TTC549 (cell line): ENCODE measurements at regions not wholly inside any gene's neighbourhood (a gene's known extent, or its start where the extent isn't known, plus 50 kb on each side); places are given as distances from the start of the nearest gene placed in this dataset.

Source experiments
- FAIRE-seq: peaks from 2 replicates; lab custom pipeline; 2012; peaks lifted over from hg19 to GRCh38; lab: Jason Lieb, UNC

DNA sequence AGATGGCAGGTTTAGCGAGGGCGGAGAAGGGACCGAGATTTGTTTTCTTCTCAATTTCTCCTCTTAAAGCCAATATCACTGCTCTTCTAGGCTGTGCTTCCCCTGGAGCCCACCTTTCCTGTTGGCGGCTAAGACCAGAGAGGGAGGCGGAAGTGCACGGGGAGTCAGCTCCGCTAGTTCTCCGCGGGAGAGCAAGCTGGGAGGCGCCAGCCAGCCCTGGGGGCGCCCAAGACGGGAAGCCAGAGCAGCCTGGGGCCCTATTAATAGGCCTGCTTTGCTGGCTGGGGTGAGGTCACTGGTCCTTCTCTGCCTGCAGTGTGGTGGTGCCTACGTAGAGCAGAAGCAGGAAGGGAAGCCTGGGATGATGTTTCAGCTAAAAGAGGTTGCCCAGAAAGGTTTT, 61.6 kb downstream of the LSM5 start:
- FAIRE-seq = no peak

GRCh38 chr7:32427769-32428291, 62.4 kb downstream of the LSM5 start:
- no peak for FAIRE-seq

GRCh38 chr7:32416846-32417245, 73.3 kb downstream of the LSM5 start:
- FAIRE-seq = no peak

- FAIRE-seq = no peak
Measured at GRCh38 chr7:32415936-32416335, 74.2 kb downstream of the LSM5 start.

GRCh38 chr7:32415519-32415918, 74.7 kb downstream of the LSM5 start:
- no peak for FAIRE-seq

- no peak for FAIRE-seq
Measured at GRCh38 chr7:32412471-32412870, 77.7 kb downstream of the LSM5 start.

GRCh38 chr7:32410545-32410944, 79.6 kb downstream of the LSM5 start:
- FAIRE-seq = no peak

DNA sequence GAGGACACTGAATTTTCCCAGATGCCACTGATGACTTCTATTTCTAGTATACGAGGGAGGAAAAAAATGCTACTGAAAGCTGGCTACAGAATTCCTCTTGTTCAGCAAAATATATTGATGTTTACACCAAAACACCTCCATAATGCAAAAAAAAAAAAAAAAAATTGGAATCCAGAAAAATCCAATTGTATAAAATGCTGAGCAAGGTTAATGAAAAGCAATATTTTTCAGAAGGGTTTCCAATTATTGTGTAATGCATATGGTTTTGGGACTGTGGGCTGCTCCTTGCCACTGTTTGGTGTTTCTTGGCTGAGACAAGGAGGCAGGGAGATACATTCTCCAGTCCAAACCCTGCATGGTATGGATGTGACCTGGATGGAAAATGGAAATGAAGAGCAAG, 83.8 kb downstream of the LSM5 start:
- no peak for FAIRE-seq

DNA sequence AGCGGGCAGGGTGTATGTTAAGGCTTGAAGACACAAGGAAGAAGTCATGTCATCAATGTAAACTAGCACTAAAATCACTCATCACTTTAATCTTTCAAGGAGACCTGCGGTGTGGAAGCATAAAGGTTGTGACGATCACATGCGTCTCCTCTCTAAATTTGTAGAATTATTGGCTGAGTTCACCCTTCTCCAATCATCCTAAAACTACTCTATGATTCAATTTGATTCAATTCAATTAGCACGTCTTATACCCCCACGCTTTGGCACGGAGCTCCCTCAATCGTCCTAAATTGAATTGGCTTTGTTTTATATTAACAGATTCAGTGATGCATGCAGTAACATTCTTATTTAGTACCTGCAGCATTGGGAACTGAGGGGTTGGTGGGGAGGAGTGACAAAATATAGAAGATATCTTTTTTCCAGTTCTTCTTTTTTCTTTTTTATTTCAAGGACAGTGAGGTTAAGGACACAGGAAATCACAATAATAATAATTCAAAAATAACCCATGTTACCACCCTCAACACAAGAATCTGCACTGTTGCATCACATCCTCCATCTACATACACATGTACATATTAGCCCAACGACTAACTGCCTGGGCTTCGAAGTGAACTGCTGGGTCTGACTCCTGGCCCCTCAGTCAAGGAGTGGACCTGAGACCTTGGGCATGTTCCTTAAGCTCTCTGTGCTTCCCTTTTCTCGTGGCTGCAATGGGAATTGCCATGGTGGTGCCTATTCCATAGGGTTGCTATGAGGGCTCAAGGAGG, 86.5 kb downstream of the LSM5 start:
- FAIRE-seq = no peak

DNA sequence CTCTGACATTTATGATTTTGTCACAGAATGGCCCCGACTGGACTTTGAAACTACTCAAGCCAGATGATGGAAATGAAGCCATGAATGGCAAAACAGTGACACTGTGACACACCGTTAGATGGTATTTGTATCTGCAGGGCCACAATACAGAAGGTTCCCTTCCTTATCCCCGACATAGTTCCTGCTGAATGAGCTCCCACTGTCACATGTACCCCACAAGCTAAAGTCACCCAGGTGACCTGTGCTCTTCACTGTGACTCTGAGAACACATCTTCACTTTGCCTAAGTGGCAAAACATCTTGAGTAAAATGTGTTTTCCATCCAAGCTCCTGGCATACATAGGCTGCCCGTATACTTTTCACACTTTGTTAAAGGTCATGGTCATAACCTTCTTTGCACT, 89.5 kb downstream of the LSM5 start:
- no peak for FAIRE-seq

DNA sequence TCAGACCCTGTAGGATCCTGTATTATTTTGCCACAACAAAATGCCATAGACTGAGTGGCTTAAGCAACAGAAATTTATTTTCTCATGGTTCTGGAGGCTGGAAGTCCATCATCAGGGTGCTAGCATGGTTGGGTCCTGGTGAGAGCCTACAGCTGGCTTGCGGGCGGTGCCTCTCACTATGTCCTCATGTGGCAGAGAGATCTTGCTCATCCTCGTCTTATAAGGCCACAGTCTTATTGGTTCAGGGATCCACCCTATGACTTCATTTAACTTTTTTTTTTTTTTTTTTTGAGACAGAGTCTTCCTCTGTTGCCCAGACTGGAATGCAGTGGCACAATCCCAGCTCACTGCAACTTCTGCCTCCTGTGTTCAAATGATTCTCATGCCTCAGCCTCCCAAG, 90.9 kb downstream of the LSM5 start:
- no peak for FAIRE-seq

DNA sequence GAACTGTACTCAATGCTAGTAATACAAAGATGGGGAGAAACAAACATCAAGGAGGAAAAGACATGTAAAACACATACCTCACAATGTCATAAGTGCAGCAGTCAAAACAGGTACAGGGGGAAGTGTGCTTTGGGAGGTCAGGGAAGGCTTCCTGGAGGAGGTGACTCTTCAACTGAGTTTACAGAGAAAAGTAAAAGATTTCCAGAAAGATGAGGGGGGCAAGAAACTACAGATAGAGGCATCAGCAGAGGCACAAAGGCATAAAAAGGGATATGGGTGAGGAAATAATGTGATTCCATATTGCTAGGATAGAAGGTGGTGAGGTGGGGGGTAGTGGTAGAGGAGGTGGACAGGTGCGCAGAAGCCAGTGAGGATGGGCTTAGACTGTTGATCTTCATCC, 95.0 kb downstream of the LSM5 start:
- FAIRE-seq = no peak

DNA sequence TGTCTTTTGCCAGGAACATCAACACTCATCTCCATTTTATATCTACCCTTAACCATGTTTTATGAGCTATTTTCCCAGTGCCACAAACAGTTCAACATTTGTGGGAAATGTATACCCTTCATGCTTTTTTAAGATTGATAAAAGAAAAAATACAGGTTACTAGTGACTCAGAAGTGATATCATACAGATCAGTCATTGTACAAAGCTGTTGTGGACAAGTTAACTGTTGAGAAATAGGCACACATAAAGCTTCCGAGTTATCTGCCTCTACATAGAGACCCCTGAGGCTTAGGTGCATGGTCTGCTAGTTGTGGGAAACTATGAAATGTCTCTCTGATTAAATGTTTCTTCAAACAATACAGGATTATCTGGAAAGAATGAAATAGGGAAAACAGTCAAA, 96.3 kb downstream of the LSM5 start:
- no peak for FAIRE-seq

DNA sequence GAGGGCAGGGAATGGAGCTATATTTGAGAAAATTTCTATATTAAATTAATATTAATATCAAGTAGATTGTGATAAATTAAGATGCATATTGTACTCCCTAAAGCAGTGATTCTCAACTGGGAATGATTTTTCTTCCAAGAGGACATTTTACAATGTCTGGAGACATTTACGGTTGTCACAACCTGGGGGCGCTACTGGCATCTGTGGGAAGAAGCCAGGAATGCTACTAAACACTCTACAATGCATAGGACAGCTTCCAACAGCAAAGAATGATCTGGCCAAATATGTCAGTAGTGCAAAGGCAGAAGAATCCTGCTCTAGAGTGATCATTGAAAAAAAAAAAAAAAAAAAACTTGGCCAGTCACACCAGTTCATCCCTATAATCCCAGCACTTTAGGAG, 100.0 kb downstream of the LSM5 start:
- no peak for FAIRE-seq

GRCh38 chr7:32385316-32385956, 104.7 kb downstream of the LSM5 start:
- no peak for FAIRE-seq

DNA sequence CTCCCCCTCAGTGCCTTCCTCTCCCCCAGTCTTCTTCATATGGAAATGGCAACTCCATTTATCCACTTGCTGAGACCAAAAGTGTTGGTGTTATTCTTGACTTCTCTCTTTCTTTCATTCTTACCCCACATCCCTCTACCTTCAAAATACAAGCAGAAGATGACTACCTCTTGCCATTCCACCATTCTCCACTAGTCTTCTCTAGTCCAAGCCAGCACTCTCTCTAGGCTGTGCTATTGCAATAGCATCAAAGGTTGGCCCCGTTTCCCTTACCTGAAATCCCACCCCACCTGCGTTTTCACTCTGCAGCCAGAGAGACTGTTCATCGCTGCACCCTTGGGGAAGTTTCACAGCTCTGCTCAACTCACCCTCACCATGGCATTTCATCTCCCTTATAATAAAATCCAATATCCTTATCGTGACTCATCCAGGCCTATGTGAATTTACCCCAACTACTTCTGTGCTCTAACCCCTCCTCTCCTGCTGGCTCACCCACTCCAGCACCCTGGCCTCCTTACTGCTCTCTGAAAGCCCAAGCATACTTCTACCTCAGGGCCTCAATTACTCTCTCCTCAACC, 109.1 kb downstream of the LSM5 start:
- FAIRE-seq = no peak

- no peak for FAIRE-seq
Measured at GRCh38 chr7:32379510-32380112, 110.6 kb downstream of the LSM5 start.

GRCh38 chr7:32378988-32379387, 111.2 kb downstream of the LSM5 start:
- no peak for FAIRE-seq

DNA sequence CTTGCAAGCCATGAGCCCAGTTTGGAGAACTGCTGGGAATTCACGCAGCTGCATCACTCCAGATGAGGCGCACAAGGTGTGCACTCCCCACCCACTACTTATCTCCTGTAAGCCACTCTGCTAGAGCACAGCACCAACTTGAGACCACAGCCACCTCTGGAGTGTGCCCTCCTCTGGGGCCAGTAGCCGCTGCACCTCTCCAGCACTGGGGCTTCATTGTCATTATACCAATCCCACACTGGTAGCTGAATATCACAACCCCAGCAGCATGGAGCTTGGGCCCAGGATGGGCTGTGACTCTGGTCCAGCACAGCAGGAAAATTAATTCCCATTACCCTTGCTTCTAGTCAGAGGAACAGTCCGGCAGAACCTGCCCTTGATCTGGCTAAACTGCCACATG, 125.6 kb downstream of the LSM5 start:
- no peak for FAIRE-seq

- no peak for FAIRE-seq
Measured at GRCh38 chr7:32360127-32360526, 130.1 kb downstream of the LSM5 start.

- FAIRE-seq = no peak
Measured at GRCh38 chr7:32357535-32358277, 132.5 kb downstream of the LSM5 start.

- FAIRE-seq = no peak
Measured at GRCh38 chr7:32347244-32347828, 142.8 kb downstream of the LSM5 start.
